Activated CD4-positive, alpha-beta T cell treated with anti-CD3 and anti-CD28 coated beads, Interleukin-2, amount 50 U/mL, for 48 hours (primary cell): ENCODE measurements at regions not wholly inside any gene's neighbourhood (a gene's known extent, or its start where the extent isn't known, plus 50 kb on each side); places are given as distances from the start of the nearest gene placed in this dataset.

Source experiments
- DNase-seq, 2 experiments: peaks; one replicate each; pipeline ENCODE4 v3.0.0-alpha.2; 2020

DNA sequence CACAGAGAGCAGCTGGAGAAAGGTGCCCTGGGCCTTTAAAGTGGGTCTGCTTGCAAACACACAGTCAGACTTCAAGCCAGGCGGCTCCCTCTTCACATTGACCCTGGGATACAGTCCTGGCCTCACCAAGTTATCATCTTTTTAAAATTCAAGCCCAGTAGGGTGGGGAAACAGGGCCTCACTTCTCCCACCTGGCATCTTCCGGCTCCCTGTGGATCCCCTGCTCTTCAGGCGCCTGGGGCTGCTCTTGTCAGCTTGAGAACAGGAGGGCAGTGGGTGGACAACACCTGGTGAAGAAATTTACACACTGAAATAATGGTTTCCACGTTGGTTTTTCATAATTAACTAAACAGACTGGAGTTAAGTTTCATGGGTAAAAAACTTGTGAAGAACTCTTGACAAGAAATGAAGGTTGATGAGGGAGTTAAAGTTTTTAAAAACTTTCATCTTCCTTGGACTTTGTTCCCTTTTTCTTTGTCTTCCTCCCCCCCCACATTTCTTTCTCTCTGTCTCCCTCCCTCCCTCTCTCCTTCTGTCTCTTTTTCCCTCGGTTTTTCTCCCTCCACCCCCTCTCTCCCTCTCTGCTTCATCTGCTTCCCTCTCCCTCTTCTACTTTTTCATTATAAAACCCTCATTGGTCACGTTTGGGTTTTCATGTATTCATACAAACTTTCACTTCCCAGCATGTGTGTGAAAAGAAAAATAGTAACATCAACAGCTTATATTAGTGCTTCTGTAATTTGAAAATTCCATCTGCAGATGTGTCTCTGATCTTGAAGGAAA lies 219.6 kb downstream of the DMRT2 start:
- DNase-seq: no peak

DNA sequence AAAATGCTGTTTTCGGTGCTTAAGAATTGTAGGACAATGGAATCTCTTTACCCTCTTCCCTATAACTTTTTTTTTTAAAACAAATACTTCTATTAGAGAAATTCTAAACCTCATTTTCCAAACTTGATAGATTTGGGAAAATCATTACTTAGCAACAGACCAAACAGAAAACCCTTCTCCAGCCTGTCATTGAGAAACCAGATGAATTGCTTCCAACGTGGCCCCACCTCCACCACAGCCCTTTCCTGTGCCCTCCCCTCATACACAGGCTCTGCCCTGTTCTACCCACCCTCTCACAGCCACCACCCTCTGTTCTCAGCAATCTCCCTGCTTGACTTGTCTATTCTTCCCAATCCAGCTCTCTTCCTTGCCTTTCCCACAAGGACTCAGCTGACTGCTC lies 221.2 kb downstream of the DMRT2 start:
- DNase-seq: no peak

DNA sequence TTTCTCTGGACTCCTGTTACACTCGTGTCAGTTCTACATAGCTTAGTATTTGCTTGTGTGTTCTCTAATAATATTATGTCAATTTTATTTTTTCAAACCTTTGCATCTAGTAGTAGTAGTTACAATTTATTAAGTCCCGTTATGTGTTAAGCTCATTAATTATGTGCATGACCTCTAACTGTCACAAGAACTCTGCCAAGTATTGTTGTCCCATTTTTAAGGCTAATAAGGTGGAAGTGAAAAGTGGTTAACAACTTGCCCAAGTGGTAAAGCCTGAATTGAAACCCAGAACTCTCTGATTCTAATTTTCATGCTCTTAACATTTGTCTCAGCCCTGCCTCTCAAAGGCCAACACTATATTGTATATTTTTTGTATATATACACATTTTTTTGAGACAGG lies 221.6 kb downstream of the DMRT2 start:
- DNase-seq: no peak

DNA sequence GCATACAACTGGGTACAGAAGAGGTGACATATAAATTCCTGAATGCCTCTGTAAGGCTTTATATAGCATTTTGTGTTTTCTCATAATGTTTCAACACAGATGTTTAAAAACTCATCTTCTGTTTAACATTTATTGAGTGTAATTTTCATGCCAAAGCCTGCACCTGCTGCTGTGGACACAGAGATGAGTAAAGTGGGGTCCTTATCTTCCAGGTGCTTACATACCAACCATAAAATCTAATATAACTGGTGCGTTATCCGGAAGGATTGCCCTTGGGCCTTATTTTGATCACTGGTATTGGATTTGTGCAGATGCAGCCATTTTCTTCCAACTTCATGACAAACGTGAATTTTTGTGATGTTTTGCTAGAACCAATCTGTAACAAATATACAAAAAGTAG lies 222.3 kb downstream of the DMRT2 start:
- DNase-seq: no peak

DNA sequence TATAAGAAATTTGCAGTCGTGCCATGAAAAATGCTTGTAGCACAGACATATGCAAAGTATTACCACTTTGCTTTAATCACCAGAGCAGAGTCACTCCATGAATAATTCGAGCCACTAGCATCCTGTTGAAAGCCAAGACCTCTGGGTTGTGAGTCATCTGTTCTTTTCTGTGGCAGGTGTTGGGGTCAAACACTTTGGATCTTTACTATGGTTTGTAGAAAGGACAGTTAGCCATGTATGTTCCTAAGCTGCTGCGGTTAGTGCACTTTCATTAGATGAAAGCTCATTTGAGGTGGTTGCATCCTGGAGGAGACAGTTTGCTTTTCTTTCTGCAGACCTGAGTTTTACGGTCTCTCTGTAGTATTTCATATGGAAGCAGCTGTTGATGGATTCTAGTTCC lies 223.7 kb downstream of the DMRT2 start:
- no peak for DNase-seq

DNA sequence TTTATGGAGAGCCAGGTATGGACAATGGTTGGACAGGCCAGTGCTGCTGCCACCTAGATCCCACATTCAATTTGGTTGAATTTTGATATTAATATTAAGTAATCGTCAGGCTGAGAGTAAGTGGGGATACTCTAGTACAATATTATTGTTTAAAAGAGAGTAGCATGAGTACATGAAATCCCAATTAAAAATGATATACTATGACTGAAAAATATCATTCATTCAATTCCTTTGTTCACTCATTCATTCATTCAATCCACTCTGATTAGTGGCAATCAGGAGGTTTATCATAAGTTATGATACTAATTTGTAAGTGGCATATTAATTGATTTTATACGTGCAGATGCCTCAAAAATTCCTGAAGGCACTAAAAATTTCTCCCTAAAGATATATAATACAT lies 224.2 kb downstream of the DMRT2 start:
- DNase-seq: no peak

DNA sequence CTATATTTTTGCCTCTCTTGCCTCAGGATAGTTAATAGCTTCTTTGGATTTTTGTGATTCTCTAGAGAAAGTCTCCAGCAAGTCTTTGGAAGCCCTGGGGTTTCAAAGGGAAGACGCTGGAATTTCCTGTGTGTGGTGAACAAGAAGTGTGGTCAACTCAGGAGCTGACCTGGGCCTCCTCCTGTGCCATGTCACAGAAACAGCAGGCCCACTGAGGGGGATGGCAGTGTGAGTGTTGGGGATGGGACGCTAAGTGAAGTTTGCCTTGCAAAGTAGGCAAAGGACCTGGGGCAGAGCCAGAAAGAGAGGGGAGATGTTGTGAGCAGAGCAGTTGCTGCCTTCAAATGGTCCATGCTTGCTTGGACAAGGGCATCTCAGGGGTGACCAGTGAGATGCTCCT lies 226.3 kb downstream of the DMRT2 start:
- DNase-seq: no peak

DNA sequence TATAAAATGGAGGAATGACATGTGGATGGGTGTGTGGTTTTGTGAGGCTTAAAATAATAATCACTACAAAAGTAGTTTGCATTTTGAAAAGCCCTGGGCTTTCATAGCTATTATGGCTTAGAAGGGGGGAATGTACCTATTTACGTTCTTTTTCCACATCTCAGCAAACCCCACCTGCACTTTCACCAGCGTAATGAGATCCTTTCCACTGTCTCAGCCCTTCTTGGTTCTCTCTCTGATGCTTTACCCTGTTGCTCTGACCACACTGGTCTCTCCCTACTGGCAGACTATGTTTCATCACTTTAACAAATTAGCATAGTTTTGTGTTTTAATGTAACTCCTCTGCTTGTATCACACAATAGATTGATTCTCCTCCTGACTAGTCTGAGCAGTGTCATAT lies 234.6 kb downstream of the DMRT2 start:
- no peak for DNase-seq

DNA sequence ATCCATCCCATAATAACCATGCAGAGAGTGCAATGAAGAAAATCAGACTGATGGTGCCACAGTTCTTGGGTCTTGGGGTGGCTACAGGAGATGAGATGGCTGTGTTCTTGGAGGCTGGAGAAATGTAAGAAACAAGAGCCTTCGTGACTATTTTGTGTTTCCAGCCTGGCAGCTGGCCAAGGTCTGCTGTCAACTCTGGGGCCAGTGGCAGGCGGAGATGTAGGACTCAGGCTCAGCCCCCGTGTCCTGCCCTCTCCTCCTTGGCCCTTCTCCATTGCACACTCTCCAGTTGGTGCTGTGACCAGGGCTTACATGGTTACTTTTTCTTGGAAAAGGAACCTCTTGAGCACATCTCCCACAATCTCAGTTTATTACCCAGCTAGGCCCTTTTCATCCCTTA lies 235.4 kb downstream of the DMRT2 start:
- no peak for DNase-seq

DNA sequence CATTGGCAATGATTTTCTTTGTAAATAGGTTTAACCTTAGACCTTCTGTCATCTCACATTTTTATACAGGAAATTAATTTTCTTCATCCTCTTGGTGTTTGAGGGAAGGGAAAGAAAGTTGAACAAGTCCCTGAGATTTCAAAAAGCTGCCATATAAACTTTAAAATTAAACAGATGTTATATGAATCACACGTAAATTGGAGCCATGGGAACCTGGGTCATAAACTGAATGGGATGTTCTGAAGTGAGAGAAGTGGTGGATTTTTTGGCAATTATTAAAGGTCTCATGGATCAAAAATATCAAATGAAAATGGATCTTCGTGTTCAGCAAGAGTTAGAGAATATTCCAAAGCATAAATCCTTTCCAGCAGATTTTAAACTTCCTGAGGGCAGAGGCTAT lies 242.2 kb downstream of the DMRT2 start:
- no peak for DNase-seq

DNA sequence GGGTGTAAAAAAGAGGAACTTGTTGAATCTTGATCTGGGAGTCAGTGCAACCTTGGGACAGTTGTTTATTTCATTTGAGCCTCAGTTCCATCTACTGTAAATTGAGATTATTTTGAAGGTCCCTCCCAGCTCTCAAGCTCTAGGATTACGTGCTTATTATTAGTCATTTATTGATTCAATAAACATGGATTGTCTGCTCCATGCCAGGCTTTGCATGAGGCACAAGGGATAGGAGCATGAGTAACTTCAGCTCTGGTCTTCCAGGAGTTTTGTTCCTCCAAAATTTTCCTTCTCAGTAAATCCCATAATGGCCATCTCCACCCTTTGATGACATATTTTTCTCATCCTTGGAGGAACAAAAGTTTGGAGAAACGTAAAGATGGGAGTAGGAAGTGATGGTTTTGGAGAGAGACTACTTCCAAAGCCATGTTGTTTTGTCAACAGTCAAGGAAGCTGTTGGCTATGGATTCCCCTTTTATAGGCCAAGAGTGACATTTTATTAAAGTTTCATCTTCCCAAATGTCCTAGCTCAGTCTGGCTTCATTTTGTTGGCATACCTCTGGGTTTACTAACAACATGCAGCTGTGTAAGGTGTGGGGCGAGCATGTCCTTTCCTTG lies 244.6 kb downstream of the DMRT2 start:
- no peak for DNase-seq

DNA sequence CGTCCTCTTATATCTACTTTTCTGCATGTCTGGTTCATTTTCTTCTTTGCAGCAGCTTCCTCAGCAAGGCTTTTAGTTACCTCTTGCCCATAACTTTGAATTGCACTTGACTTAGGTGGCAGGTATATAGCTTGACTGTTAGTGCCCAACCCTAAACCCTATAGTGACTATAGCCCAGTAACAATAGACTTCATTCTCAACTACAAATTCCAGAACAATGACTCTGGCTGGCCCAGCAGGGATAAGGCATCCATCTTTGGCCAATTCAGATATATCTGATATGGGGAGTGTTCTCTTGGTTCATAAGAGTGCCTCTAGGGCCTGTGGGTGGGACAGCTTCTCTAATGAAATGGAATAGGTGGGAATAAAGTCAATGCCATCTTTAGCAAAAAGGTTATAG lies 246.2 kb downstream of the DMRT2 start:
- no peak for DNase-seq

DNA sequence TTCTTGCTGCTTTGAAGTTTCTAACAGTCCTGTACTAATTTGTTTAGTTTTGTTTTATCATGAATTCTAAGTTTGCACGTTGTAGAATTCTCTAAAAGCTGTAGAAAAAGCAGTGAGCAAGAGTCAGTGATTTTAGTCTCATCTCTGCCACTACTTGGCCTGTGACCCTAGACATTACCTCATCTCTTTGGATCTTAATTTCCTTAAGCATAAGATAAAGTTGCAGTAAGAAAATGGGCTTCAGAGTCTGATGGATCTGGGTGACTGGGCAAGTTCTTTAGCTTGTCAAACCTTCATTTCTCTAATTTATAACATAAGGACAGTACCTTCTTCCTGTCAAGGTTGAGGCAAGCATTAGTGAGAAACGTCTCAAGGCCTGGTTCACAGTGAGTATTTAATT lies 247.9 kb downstream of the DMRT2 start:
- DNase-seq: no peak

DNA sequence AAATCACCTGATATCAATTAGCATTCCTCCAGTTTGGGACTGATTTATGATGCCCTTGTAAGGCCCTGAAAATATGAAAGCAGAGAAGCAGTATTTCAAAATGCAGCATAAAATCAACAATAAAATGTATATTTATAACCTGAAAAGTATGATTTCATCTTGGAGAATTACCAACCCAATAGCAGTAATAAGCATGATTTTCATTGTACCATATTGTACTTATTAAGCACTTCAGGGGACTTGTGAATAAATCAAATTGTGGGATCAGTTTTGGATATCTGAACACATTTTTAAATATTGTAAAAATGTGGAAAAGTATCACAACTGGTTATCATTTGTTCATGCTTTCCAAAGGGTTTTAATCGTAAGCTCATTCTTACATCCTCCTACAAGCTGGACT lies 250.8 kb downstream of the DMRT2 start:
- DNase-seq: no peak

DNA sequence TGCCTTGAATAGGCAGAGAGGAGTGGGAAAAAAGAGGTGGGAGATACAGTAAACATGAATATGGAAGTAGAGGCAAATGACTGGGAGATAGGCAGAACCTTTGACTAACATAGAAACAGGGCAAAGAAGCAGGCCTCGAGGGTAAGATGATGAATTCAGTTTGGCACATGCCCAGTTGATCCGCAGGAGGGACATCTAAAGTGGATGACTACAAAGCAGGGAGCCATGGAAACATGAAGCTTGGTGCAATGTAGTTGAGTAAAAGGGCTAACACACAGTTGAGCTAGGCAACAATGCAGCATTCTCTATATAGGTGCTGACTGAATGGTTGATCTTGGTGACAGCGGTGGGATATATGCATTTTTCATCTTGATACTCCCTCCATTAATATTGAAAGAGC lies 253.8 kb downstream of the DMRT2 start:
- DNase-seq: no peak

DNA sequence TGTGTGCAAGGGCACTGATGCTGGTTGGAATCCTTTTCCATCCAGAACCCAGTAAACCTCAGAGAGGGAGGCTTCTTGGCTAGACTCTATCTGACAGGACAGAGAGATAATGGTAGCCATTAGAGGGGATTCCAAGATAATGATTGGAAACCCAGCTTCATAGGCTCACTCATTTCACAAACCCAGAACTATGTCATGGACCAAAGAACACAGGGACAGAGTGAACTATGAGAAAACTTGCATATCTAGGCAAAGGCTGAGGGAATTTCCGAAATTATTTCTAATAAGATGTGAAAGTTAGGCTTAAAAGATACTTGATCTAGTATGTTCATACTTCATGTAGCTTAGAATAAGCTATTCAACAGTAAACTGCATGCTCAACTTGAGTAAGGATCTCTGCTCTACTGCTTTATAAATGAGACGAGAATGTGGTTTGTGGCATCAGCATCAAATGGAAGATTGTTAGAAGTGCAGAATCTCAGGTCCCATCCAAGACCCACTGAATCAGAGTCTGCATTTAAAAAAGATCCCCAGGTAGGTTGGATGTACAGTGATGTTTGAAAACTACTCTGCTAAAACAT lies 261.4 kb downstream of the DMRT2 start:
- no peak for DNase-seq

DNA sequence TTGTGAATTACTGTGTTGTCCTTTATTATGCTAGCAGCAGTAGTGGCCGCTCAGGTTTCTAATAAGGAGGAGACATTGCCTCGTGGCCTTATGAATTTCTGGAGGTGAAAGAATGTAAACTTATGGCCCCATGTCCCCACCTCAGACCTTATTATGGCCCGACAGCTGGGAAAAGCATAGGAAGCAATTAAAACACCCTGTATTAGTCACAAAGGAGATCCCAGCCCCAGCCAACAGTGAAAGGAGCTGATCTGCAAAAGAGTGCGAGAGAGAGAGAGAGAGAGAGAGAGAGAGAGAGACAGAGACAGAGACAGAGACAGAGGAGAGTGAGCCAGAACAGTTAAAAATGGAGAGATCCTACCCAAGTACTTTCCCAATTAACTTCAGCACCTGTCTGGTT lies 269.3 kb downstream of the DMRT2 start:
- no peak for DNase-seq

DNA sequence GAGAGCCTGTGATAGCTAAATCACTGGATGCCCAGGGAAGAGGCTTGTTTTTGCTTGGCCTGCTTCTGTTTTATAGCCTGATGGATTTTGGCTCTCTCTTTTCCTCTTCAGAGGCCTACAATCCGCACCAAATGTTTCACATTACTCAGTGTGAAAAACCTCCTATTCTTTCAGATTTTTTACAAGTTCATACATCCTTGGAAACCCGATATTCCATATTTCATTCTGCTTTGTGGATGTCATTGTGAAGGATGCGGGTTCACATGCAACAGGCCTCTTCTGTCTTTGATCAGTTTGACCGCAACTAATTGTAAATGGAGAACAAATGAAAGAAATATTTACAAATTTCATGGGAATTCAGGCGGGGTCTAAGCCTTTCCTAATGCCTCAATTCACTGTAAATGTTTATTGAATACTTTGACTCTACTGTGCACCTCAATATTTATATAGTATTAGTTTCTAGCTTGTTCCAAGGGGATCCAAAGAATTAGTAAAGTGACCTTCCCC lies 269.9 kb downstream of the DMRT2 start:
- DNase-seq: no peak

DNA sequence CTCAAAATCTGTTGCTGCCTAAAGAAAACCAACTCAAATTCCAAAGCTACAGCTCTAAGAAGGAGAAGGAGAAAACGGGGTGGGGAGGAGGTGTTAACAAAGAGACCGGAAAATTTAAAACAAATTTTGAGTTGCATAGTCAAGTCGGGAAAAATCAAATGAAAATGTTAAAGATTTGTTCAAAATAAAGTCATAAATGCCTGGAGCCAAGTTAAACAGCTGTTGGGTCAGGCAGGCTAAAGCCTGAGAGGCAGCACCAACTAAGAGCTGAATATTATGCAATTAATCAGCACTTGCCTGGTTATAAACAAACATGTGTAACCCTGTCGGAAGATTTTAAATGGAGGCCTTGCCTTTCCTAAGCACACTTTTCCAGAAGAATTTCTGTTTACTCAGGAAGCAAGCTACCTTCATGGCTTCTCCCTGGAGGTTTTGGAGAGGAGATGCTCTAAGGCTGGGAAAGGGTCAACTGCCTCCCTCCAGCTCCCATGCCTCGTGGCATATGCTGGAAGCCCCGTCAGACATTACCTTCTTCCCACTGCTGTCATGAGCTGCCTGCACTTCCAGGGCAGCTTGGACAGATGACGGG lies 270.5 kb downstream of the DMRT2 start:
- no peak for DNase-seq

DNA sequence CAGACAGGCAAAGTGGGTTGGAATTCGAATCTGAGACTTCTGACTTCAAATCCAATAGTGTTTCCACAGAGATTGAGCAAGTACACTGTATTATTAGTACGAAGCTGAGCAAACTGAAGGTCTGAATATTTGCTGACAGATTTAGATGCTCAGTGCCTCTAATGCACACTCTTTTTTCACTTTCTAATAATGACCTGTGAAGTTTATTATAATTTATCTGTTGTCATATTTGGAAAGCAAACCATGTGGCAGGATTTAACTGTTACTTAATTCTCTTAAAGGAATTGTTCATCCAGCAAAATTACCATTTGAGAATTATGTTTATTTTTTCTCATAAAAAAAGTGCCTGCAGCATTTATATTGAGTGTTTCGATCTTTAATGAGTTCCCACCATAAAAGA lies 277.3 kb downstream of the DMRT2 start:
- no peak for DNase-seq

DNA sequence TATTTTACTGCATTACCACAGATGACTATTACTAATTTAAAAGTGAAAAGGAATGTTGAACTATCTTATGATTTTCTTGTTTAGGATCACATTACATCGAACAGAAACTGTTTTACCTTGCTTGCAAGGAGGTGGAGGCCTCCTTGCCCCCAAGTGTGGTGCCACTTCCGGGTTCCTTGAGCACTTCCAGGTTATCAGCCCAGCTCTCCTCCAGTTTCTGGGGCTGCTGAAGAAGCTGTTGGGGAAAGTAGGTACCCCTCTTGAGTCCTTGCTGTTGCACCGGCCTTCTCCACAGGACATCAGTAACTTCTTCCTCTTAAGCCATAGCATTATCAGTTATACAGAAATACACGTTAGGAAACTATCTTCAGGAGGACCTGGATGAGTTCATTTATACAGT lies 278.2 kb downstream of the DMRT2 start:
- no peak for DNase-seq

DNA sequence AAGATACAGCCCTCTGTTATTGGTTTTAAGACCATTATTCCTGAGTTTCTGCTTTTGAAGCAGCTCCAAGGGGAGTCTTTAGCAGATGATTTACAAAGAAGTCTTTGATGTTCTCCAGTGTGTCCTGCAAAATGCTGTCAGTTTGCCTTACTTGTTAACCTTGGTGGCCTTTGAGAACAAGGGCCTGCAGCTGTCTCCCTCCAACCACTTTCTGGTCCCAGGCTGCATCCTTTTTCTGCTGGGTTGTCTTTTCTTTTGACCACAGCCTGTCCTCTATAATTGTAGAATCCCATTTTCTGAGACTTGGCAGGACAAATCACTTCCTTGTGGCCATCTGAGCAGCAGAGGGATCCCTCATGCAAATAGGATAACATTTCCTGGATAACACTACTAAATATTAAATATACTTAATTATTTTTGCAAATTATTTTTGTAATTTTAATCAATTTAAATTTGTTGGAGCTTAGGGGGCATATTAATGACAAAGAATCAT lies 281.4 kb downstream of the DMRT2 start:
- DNase-seq: no peak

DNA sequence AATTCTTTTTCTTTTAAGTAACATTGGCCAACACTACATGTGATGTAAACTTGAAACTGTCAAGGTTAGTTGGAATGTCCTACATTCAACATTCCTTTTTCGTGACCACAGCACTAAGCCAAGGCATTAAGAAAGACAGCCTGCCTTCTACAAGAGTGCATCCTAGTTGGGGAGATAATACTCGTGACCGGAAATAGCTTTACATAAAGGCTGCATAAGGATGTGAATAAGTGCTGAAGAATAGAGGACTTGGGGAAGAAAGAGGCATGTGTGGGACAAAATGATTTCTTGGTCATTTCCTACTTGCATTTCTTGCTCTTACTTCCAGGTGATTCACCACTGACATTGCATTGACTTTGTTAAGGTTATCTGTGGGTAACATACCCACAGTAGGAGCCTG lies 282.0 kb downstream of the DMRT2 start:
- no peak for DNase-seq

DNA sequence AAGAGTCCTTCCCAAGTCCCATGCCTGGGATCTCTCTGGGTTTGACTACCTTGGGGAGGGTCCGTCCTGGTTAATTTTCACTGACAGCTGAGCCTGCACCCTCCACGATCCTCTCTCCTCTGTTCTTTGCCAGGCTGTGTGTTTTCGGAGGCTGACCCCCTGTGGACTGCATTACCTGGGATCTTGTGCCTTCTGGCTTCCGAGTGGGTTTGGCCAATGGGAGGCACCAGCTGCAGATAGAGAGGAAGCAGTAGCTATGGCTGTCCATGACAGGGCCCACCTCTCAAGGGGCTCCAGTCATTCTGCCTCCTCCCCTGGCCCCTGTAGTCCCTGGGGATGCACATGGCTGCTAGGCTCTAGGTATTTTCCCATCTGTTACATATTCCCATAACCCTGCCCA lies 285.0 kb downstream of the DMRT2 start:
- no peak for DNase-seq
